Endothelial cell (in vitro differentiated cells): ENCODE measurements at regions not wholly inside any gene's neighbourhood (a gene's known extent, or its start where the extent isn't known, plus 50 kb on each side); places are given as distances from the start of the nearest gene placed in this dataset.

Source experiments
- DNase-seq: peaks from one replicate; pipeline ENCODE4 v3.0.0; 2021; ENCODE audit warnings: low spot score
- H3K27ac Mint-ChIP-seq: one replicate; pipeline ENCODE4 v1.8.0; 2021; ENCODE audit warnings: mixed read lengths, inconsistent platforms; ENCODE audit not compliant: unreplicated experiment
- H3K27me3 Mint-ChIP-seq: one replicate; pipeline ENCODE4 v1.8.0; 2021; ENCODE audit warnings: mild to moderate bottlenecking, moderate library complexity, mixed read lengths, inconsistent platforms; ENCODE audit not compliant: unreplicated experiment
- H3K36me3 Mint-ChIP-seq: one replicate; pipeline ENCODE4 v1.8.0; 2021; ENCODE audit warnings: mild to moderate bottlenecking, low read depth, mixed read lengths, inconsistent platforms; ENCODE audit not compliant: unreplicated experiment
- H3K4me1 Mint-ChIP-seq: one replicate; pipeline ENCODE4 v1.8.0; 2021; ENCODE audit warnings: mild to moderate bottlenecking, mixed read lengths, inconsistent platforms; ENCODE audit not compliant: unreplicated experiment
- H3K4me3 Mint-ChIP-seq: one replicate; pipeline ENCODE4 v1.8.0; 2021; ENCODE audit warnings: mild to moderate bottlenecking, mixed read lengths, inconsistent platforms; ENCODE audit not compliant: unreplicated experiment
- H3K9me3 Mint-ChIP-seq: one replicate; pipeline ENCODE4 v1.8.0; 2021; ENCODE audit warnings: mixed read lengths, inconsistent platforms; ENCODE audit not compliant: unreplicated experiment
- TF ChIP-seq, protein P1 (sequence below): fragments of 200-600 bp; sonication (generic); IDR thresholded peaks from one replicate; pipeline ENCODE4 v1.5.0; 2021; ENCODE audit warnings: antibody characterized with exemption; ENCODE audit not compliant: unreplicated experiment

DNA sequence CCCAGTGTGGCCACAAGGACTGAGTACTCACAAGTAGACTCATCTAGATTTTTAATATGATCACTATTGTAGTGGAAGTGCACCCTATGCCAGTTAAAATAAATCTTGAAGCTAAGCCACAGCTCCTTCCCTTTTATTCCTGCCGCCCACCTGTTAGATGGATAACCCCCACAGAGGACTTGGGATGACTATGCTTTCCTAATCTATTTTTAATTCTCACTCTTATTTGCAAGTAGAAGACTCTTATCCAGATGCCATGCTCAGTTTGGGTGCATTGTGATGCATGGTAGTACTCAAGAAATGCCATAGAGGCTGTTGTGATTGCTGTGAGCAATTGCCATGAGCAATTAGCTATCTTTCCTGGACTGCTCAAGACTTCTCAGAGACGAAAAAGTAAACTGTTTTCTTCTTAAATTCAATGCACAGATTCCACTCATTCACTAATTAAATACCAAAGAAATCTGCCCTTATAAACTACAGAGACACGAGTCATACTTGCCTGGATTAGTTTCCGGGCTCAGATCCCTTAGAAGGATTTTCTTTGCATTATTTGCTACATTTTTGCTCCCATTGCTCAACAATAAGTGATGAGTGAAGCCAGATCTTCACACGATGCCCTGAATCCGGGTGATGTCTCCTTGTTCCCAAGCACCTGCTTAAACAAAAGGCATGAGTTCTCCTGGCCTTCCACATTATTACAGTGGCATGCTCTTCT is 472.1 kb downstream of the SOX2 start:
- H3K9me3 Mint-ChIP-seq = no peaks in the 10 kb centered on the region
- TF ChIP-seq, protein P1, sequence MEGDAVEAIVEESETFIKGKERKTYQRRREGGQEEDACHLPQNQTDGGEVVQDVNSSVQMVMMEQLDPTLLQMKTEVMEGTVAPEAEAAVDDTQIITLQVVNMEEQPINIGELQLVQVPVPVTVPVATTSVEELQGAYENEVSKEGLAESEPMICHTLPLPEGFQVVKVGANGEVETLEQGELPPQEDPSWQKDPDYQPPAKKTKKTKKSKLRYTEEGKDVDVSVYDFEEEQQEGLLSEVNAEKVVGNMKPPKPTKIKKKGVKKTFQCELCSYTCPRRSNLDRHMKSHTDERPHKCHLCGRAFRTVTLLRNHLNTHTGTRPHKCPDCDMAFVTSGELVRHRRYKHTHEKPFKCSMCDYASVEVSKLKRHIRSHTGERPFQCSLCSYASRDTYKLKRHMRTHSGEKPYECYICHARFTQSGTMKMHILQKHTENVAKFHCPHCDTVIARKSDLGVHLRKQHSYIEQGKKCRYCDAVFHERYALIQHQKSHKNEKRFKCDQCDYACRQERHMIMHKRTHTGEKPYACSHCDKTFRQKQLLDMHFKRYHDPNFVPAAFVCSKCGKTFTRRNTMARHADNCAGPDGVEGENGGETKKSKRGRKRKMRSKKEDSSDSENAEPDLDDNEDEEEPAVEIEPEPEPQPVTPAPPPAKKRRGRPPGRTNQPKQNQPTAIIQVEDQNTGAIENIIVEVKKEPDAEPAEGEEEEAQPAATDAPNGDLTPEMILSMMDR = no peak

DNA sequence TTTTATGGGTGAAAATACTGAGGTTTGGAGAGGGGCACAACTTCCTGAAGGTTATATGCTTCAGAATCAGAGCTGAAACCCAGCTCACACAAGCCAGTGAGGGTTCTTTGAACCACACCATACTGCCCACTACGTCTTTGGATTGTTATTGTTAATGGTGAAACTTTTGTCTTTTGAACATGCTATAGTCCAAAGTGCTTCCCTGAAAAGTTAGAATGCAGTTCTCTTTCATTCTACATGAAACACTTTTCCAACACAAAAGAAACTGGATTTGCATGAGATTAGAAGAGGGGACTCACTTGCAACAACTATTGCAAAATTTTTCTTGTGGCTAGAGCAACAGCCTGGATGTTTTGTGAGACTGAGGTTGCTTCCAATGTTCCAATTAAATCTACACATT is 473.6 kb downstream of the SOX2 start:
- no peak for DNase-seq
- TF ChIP-seq, protein P1 = no peak
- Mint-ChIP-seq H3K27me3 (peaks cover 3% of the 10 kb centered on the region), H3K36me3 (no peaks in the 10 kb centered on the region), H3K27ac (no peak overlapping the region), H3K4me1 (peaks cover 10% of the 10 kb centered on the region), H3K4me3 (no peak overlapping the region), H3K9me3 (no peaks in the 10 kb centered on the region)

More for the DNA sequence above, 472.1 kb downstream of the SOX2 start:
- Mint-ChIP-seq H3K27ac (no peak overlapping the region), H3K36me3 (no peaks in the 10 kb centered on the region), H3K27me3 (peaks cover 3% of the 10 kb centered on the region), H3K4me1 (peaks cover 10% of the 10 kb centered on the region), H3K4me3 (no peak overlapping the region)
- DNase-seq = no peak

- Mint-ChIP-seq H3K9me3 (no peaks in the 10 kb centered on the region), H3K4me3 (no peak overlapping the region), H3K4me1 (no peaks in the 10 kb centered on the region), H3K36me3 (no peaks in the 10 kb centered on the region), H3K27me3 (peaks cover 2% of the 10 kb centered on the region), H3K27ac (no peak overlapping the region)
- TF ChIP-seq, protein P1 = no peak
- DNase-seq = no peak
These were observed 478.3 kb downstream of the SOX2 start for GRCh38 chr3:182190056-182190455.

DNA sequence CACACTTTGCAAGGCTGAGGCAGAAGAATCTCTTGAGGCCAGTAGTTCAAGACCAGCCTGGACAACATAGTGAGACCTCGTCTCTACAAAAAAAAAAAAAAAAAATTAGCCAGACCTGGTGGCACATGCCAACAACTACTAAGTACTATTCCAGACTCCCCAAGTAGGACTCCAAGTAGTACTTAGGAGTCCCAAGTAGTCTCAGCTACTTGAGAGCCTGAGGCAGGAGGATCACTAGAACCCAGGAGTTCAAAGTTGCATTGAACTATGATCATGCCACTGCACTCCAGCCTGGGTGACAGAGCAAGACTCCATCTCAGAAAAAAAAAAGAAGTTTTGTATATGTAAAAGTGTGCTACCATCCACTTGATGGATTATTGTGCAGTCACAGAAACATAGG is 486.6 kb downstream of the SOX2 start:
- no peak overlapping the region for H3K27ac Mint-ChIP-seq
- H3K4me1 Mint-ChIP-seq = no peaks in the 10 kb centered on the region
- no peaks in the 10 kb centered on the region for H3K9me3 Mint-ChIP-seq
- TF ChIP-seq, protein P1 = no peak
- peaks cover 3% of the 10 kb centered on the region for H3K27me3 Mint-ChIP-seq
- no peaks in the 10 kb centered on the region for H3K36me3 Mint-ChIP-seq
- no peak overlapping the region for H3K4me3 Mint-ChIP-seq
- no peak for DNase-seq

- Mint-ChIP-seq H3K36me3 (no peaks in the 10 kb centered on the region), H3K27me3 (peaks cover 6% of the 10 kb centered on the region), H3K9me3 (no peaks in the 10 kb centered on the region), H3K4me3 (no peak overlapping the region), H3K4me1 (no peaks in the 10 kb centered on the region), H3K27ac (no peak overlapping the region)
- DNase-seq = no peak
- TF ChIP-seq, protein P1 = no peak
These were observed 489.9 kb downstream of the SOX2 start for GRCh38 chr3:182201456-182202168.
